VCaP (cell line): ENCODE measurements at regions not wholly inside any gene's neighbourhood (a gene's known extent, or its start where the extent isn't known, plus 50 kb on each side); places are given as distances from the start of the nearest gene placed in this dataset.

Source experiments
- H3K27ac ChIP-seq: fragments of 450-650 bp; 2 replicates; pipeline ENCODE4 v1.5.1; 2017
- TF ChIP-seq, protein P1 (sequence below): fragments of 450-650 bp; conservative IDR thresholded peaks from 2 replicates; pipeline ENCODE4 v1.5.1; 2017; ENCODE audit warnings: mild to moderate bottlenecking, moderate library complexity

- TF ChIP-seq, protein P1, sequence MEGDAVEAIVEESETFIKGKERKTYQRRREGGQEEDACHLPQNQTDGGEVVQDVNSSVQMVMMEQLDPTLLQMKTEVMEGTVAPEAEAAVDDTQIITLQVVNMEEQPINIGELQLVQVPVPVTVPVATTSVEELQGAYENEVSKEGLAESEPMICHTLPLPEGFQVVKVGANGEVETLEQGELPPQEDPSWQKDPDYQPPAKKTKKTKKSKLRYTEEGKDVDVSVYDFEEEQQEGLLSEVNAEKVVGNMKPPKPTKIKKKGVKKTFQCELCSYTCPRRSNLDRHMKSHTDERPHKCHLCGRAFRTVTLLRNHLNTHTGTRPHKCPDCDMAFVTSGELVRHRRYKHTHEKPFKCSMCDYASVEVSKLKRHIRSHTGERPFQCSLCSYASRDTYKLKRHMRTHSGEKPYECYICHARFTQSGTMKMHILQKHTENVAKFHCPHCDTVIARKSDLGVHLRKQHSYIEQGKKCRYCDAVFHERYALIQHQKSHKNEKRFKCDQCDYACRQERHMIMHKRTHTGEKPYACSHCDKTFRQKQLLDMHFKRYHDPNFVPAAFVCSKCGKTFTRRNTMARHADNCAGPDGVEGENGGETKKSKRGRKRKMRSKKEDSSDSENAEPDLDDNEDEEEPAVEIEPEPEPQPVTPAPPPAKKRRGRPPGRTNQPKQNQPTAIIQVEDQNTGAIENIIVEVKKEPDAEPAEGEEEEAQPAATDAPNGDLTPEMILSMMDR: no peak
- no peak overlapping the region for H3K27ac ChIP-seq
These were observed 100.2 kb upstream of the KCNQ5 start for GRCh38 chr6:72521684-72522083.

GRCh38 chr6:72522735-72523141, 99.1 kb upstream of the KCNQ5 start:
- no peak overlapping the region for H3K27ac ChIP-seq
- TF ChIP-seq, protein P1: peak; percentile 51; the same call in 1 of the 2 replicates

- H3K27ac ChIP-seq: no peak overlapping the region
- TF ChIP-seq, protein P1: no peak
These were observed 97.7 kb upstream of the KCNQ5 start for GRCh38 chr6:72524011-72524645.

GRCh38 chr6:72525821-72526510, 95.9 kb upstream of the KCNQ5 start:
- no peak overlapping the region for H3K27ac ChIP-seq
- TF ChIP-seq, protein P1: no peak

DNA sequence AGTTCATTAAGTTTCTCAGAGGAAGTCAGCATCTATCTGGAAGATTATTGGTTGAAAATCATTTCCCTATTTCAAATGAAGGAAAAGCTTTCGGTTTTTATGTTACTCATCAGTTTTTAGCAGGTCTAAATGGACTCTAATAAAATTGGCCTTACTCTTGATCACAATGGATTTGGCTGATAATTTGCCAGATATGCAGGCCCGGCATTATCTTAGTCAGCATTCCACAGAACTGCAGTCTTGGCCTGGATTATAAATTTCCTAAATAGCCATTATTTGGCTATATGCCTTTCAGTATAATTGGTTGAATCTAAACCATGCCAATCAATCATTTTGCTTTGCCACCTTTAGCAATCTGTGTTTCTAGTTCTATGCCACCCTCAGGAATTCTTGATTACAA, 91.7 kb upstream of the KCNQ5 start:
- TF ChIP-seq, protein P1: no peak
- no peak overlapping the region for H3K27ac ChIP-seq

DNA sequence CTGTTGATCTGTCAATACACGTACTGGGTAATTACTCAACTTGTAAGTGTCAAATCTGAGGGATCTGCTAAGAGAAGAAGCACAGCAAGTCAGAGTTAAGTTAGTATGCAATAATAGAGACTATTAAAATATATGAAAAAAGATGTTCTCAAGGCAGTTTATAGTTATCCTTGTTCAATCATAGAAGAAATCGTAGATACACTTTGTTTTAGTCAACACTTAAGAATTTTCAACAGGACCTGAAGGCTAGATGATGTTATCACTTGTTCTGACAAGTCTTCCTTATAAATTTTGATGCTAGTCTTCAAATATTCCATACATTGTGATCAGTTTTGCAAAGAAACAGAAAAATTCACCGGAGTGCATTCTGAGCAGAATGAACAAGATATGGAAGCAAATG, 91.1 kb upstream of the KCNQ5 start:
- TF ChIP-seq, protein P1: no peak
- H3K27ac ChIP-seq: no peak overlapping the region

- H3K27ac ChIP-seq: no peak overlapping the region
- TF ChIP-seq, protein P1: no peak
These were observed 88.3 kb upstream of the KCNQ5 start for GRCh38 chr6:72533606-72534005.
